H9 (cell line): ENCODE measurements at regions not wholly inside any gene's neighbourhood (a gene's known extent, or its start where the extent isn't known, plus 50 kb on each side); places are given as distances from the start of the nearest gene placed in this dataset.

ENCODE experiments used
- DNase-seq: peaks from one replicate; pipeline ENCODE4 v3.0.0-alpha.2; 2017
- H2AFZ ChIP-seq: one replicate; pipeline ENCODE4 v1.6.1; 2013; ENCODE audit warnings: mild to moderate bottlenecking, low read length, control low read depth, moderate library complexity
- H2AK5ac ChIP-seq: 2 replicates; pipeline ENCODE4 v1.6.1; 2013; ENCODE audit warnings: low read length, control low read depth, mixed read lengths; ENCODE audit not compliant: insufficient read length
- H2BK120ac ChIP-seq: one replicate; pipeline ENCODE4 v1.6.1; 2013; ENCODE audit warnings: low read depth, mild to moderate bottlenecking, low read length, control low read depth, inconsistent platforms; ENCODE audit not compliant: poor library complexity, severe bottlenecking
- H2BK12ac ChIP-seq: 2 replicates; pipeline ENCODE4 v1.6.1; 2013; ENCODE audit warnings: low read length, control low read depth, mixed read lengths, low read depth; ENCODE audit not compliant: insufficient read length
- H2BK15ac ChIP-seq: 2 replicates; pipeline ENCODE4 v1.6.1; 2013; ENCODE audit warnings: low read depth, low read length, control low read depth
- H2BK20ac ChIP-seq: one replicate; pipeline ENCODE4 v1.6.1; 2013; ENCODE audit warnings: low read depth, mild to moderate bottlenecking, low read length, control low read depth, inconsistent platforms; ENCODE audit not compliant: poor library complexity, severe bottlenecking
- H2BK5ac ChIP-seq: 2 replicates; pipeline ENCODE4 v1.6.1; 2013; ENCODE audit warnings: low read length, control low read depth, mixed read lengths; ENCODE audit not compliant: insufficient read length
- H3K14ac ChIP-seq: 2 replicates; pipeline ENCODE4 v1.6.1; 2013; ENCODE audit warnings: low read length, control low read depth; ENCODE audit not compliant: insufficient read depth
- H3K18ac ChIP-seq: 2 replicates; pipeline ENCODE4 v1.6.1; 2013; ENCODE audit warnings: low read depth, mild to moderate bottlenecking, mixed read lengths, low read length, control low read depth; ENCODE audit not compliant: insufficient read length
- H3K23ac ChIP-seq: 2 replicates; pipeline ENCODE4 v1.6.1; 2013; ENCODE audit warnings: low read length, control low read depth, mixed read lengths, low read depth; ENCODE audit not compliant: insufficient read length
- H3K23me2 ChIP-seq: 2 replicates; pipeline ENCODE4 v1.6.1; 2013; ENCODE audit warnings: low read depth, mild to moderate bottlenecking, mixed read lengths, low read length, control low read depth; ENCODE audit not compliant: insufficient read length, poor library complexity, severe bottlenecking
- H3K27ac ChIP-seq: 2 replicates; pipeline ENCODE4 v1.5.1; 2013; ENCODE audit warnings: low read length, control low read depth, mixed read lengths, low read depth; ENCODE audit not compliant: insufficient read length
- H3K27me3 ChIP-seq: 2 replicates; pipeline ENCODE4 v1.6.1; 2013; ENCODE audit warnings: low read length, control low read depth, inconsistent platforms; ENCODE audit not compliant: insufficient read depth
- H3K4ac ChIP-seq: 2 replicates; pipeline ENCODE4 v1.6.1; 2013; ENCODE audit warnings: low read depth, mild to moderate bottlenecking, control low read depth, inconsistent platforms, low read length, moderate library complexity
- H3K4me1 ChIP-seq: 2 replicates; pipeline ENCODE4 v1.6.1; 2013; ENCODE audit warnings: low read length, control low read depth, inconsistent platforms; ENCODE audit not compliant: insufficient read depth
- H3K4me2 ChIP-seq: 2 replicates; pipeline ENCODE4 v1.6.1; 2013; ENCODE audit warnings: low read length, control low read depth, mixed read lengths; ENCODE audit not compliant: insufficient read length, insufficient read depth
- H3K56ac ChIP-seq: 2 replicates; pipeline ENCODE4 v1.6.1; 2013; ENCODE audit warnings: low read depth, mild to moderate bottlenecking, mixed read lengths, low read length, control low read depth; ENCODE audit not compliant: insufficient read length
- H3K79me1 ChIP-seq: 2 replicates; pipeline ENCODE4 v1.6.1; 2013; ENCODE audit warnings: low read depth, mild to moderate bottlenecking, moderate library complexity, low read length, control low read depth, inconsistent platforms; ENCODE audit not compliant: insufficient read depth, poor library complexity, severe bottlenecking
- H3K79me2 ChIP-seq: 2 replicates; pipeline ENCODE4 v1.6.1; 2013; ENCODE audit warnings: low read length, control low read depth, inconsistent platforms; ENCODE audit not compliant: insufficient read depth
- H3K9ac ChIP-seq: 2 replicates; pipeline ENCODE4 v1.6.1; 2013; ENCODE audit warnings: low read length, control low read depth, mixed read lengths; ENCODE audit not compliant: insufficient read length; ENCODE audit errors: extremely low read depth
- H3K9me3 ChIP-seq: one replicate; pipeline ENCODE4 v1.6.1; 2013; ENCODE audit warnings: low read depth, low read length, inconsistent platforms; ENCODE audit not compliant: control insufficient read depth
- H3T11ph ChIP-seq: one replicate; pipeline ENCODE4 v1.6.1; 2013; ENCODE audit warnings: mild to moderate bottlenecking, low read length, control low read depth, inconsistent platforms
- H4K20me1 ChIP-seq: one replicate; pipeline ENCODE4 v1.6.1; 2013; ENCODE audit not compliant: control insufficient read depth, insufficient read length, insufficient read depth
- H4K5ac ChIP-seq: 2 replicates; pipeline ENCODE4 v1.6.1; 2013; ENCODE audit warnings: low read depth, mild to moderate bottlenecking, mixed read lengths, low read length, control low read depth; ENCODE audit not compliant: insufficient read length
- H4K8ac ChIP-seq: replicated peaks from 2 replicates; pipeline ENCODE4 v1.6.1; 2013; ENCODE audit warnings: low read length, control low read depth, mixed read lengths, low read depth; ENCODE audit not compliant: insufficient read length
- H4K91ac ChIP-seq: 2 replicates; pipeline ENCODE4 v1.6.1; 2013; ENCODE audit warnings: low read depth, mild to moderate bottlenecking, moderate library complexity, mixed read lengths, low read length, control low read depth; ENCODE audit not compliant: insufficient read length
- H3K27ac Mint-ChIP-seq, 3 experiments: 2 replicates in 2 of 3; 3 replicates in 1 of 3; pipeline ENCODE4 v1.8.0; 2020 to 2021; ENCODE audit warnings: mixed read lengths in 3 of 3, mild to moderate bottlenecking in 1 of 3, moderate library complexity in 1 of 3
- H3K27me3 Mint-ChIP-seq: 2 replicates; pipeline ENCODE4 v1.8.0; 2021; ENCODE audit warnings: low read depth, mild to moderate bottlenecking, moderate library complexity, mixed read lengths
- H3K36me3 Mint-ChIP-seq, 3 experiments: 2 replicates in 2 of 3; 3 replicates in 1 of 3; pipeline ENCODE4 v1.8.0; 2020 to 2021; ENCODE audit warnings: low read depth in 3 of 3, mixed read lengths in 3 of 3; ENCODE audit not compliant: insufficient read depth in 1 of 3
- H3K4me1 Mint-ChIP-seq, 2 experiments: 2 replicates each; pipeline ENCODE4 v1.8.0; 2020; ENCODE audit warnings: mixed read lengths in 2 of 2
- H3K4me3 Mint-ChIP-seq, 2 experiments: 2 replicates in 1 of 2; 3 replicates in 1 of 2; pipeline ENCODE4 v1.8.0; 2020 to 2021; ENCODE audit warnings: mild to moderate bottlenecking in 2 of 2, mixed read lengths in 2 of 2, moderate library complexity in 1 of 2
- H3K9me3 Mint-ChIP-seq, 2 experiments: 2 replicates in 1 of 2; 3 replicates in 1 of 2; pipeline ENCODE4 v1.8.0; 2020; ENCODE audit warnings: mild to moderate bottlenecking in 2 of 2, mixed read lengths in 2 of 2, moderate library complexity in 1 of 2
- TF ChIP-seq, protein P1 (sequence below): fragments of 200-600 bp; sonication (generic); conservative IDR thresholded peaks from 3 replicates; pipeline ENCODE4 v1.8.0; 2021; ENCODE audit warnings: antibody characterized with exemption, mild to moderate bottlenecking

DNA sequence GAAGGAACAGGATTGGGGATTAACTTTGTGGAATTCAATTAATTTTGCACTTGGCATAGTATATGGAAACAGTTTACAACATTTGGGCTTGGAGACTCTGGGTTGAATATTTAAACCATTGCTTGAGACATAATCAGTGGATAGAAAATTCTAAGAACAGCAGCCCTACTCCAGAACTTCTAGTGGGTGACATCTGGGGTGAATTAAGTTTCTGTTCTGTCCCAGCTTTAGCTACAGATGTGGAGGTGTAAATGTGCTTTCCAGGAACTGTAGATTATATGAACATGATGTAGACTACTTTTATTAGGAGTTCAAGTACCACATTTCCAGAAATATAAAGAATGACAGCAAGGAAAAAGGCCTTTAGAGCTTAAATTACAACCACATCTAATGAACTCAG lies 51.9 kb upstream of the SKAP2 start:
- TF ChIP-seq, protein P1, sequence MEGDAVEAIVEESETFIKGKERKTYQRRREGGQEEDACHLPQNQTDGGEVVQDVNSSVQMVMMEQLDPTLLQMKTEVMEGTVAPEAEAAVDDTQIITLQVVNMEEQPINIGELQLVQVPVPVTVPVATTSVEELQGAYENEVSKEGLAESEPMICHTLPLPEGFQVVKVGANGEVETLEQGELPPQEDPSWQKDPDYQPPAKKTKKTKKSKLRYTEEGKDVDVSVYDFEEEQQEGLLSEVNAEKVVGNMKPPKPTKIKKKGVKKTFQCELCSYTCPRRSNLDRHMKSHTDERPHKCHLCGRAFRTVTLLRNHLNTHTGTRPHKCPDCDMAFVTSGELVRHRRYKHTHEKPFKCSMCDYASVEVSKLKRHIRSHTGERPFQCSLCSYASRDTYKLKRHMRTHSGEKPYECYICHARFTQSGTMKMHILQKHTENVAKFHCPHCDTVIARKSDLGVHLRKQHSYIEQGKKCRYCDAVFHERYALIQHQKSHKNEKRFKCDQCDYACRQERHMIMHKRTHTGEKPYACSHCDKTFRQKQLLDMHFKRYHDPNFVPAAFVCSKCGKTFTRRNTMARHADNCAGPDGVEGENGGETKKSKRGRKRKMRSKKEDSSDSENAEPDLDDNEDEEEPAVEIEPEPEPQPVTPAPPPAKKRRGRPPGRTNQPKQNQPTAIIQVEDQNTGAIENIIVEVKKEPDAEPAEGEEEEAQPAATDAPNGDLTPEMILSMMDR = no peak
- no peaks in the 10 kb centered on the region for H3K79me2 ChIP-seq
- H3K27ac ChIP-seq = no peak overlapping the region
- no peak overlapping the region for H2BK15ac ChIP-seq
- H3K23me2 ChIP-seq = no peaks in the 10 kb centered on the region
- no peak overlapping the region for H2BK12ac ChIP-seq
- no peak overlapping the region for H2BK5ac ChIP-seq
- H2BK20ac ChIP-seq = no peak overlapping the region
- no peak overlapping the region for H2AFZ ChIP-seq
- H3T11ph ChIP-seq = no peak overlapping the region
- no peaks in the 10 kb centered on the region for H3K9me3 ChIP-seq
- H3K27me3 ChIP-seq = no peaks in the 10 kb centered on the region
- H3K23ac ChIP-seq = no peak overlapping the region
- no peak overlapping the region for H4K5ac ChIP-seq
- no peak overlapping the region for H3K27ac Mint-ChIP-seq
- no peak for DNase-seq
- H3K4me2 ChIP-seq = no peak overlapping the region
- no peak overlapping the region for H3K9ac ChIP-seq
- H2BK120ac ChIP-seq = no peak overlapping the region
- H2AK5ac ChIP-seq = no peak overlapping the region
- H4K91ac ChIP-seq = no peak overlapping the region
- no peaks in the 10 kb centered on the region for H4K20me1 ChIP-seq
- no peaks in the 10 kb centered on the region for H3K36me3 Mint-ChIP-seq
- H3K4me1 ChIP-seq = no peaks in the 10 kb centered on the region
- no peaks in the 10 kb centered on the region for H3K9me3 Mint-ChIP-seq
- no peaks in the 10 kb centered on the region for H3K27me3 Mint-ChIP-seq
- H3K4me1 Mint-ChIP-seq = peaks cover 8 to 9% of the 10 kb centered on the region in 2 experiments
- H3K79me1 ChIP-seq = no peaks in the 10 kb centered on the region
- H3K56ac ChIP-seq = no peak overlapping the region
- H3K4ac ChIP-seq = no peak overlapping the region
- no peak overlapping the region for H3K4me3 Mint-ChIP-seq
- no peak overlapping the region for H3K18ac ChIP-seq
- no peak overlapping the region for H3K14ac ChIP-seq
- no peak overlapping the region for H4K8ac ChIP-seq
